Esophagus mucosa (tissue), 1 donor: ENCODE measurements at regions not wholly inside any gene's neighbourhood (a gene's known extent, or its start where the extent isn't known, plus 50 kb on each side); places are given as distances from the start of the nearest gene placed in this dataset.
"Not testable (repeated sequence)": the region's sequence is repeated elsewhere in the genome, so short reads cannot be mapped to it uniquely, and the experiment has no call there.

Experiments
- ATAC-seq: fragments of 200-7000 bp; cut with Tn5 transposase; one replicate; pipeline ENCODE4 v1.9.1; 2020
- donor health status: DM: yes; HTN: yes; CAD: no.

DNA sequence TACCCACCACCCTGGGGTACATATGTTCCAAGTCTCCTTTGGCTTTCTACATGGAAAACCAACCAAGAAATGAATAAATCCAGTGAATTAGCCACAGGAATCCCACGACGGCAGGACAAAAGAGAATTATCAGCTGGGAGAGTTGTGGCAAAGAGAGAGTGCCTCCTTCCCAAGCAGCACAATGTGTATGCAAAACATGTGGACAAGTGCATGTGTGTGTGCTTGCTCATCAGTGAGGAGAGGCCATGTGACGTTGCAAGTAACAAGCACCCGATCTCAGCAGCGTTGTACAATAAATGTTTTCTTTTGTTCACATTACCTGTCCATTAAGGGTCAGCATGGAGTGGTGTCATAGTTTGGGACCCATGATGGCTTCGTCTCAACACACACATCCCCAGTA lies 50.0 kb upstream of the EMX2 start:
- no peak for ATAC-seq

DNA sequence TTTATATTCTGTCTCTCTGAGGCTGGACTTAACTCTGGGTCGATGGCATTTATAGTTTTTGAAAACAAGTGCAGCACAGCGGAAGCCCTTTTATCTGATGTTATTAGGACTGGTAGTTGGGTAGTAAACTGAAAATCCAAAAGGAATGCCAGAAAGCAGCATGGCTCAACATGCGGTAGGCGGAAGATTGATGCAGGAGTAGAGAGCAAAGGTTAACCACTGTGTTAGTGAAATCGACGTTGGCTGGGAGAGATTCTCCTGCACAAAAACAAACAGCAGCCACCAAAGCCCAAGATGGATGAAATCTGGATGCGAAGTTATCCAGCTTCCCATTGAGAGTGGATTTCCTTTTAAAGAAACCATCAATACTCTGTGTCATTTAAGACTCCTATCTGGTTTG lies 54.5 kb upstream of the EMX2 start:
- ATAC-seq = no peak

DNA sequence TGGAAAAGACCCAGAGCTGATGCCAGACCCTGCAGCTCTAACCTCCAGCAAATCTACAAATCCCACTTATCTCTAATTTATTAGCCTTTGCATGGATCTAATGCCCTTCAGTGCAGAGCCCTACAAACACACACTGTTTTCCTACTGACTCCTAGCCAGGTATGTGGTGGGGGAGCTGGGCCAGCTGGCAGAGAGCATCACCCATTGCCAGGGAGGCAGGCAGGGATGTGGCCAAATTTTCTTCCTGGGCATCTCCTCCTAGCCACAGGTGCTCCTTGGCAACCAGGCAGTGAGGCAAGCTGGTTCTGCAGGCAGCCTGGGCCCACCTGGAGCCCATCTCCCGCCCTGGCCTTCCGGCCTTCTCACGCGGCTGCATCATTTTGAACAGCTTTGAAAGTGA lies 55.9 kb upstream of the EMX2 start:
- no peak for ATAC-seq

GRCh38 chr10:117483056-117483590 lies 59.4 kb upstream of the EMX2 start:
- peak; percentile 77 for ATAC-seq

- not testable (repeated sequence) for ATAC-seq
Measured at GRCh38 chr10:117481011-117481410, 61.5 kb upstream of the EMX2 start.

DNA sequence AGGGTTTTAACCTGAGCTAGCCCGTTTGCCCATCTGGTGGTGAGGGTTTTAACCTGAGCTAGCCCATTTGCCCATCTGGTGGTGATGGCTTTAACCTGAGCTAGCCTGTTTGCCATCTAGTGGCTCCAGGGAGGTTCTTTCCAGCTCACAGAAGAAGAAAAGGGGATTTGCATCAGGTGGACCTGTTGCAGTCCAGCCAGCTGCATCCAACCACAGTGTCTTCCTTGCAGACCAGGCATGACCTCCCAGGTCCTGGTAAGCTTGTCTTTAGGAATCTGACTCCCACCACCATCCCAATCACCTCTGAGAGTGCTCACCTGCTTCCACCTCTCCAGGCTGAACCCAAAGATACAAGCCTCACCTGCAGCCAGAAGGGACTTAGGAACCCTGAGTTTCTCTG lies 62.4 kb upstream of the EMX2 start:
- no peak for ATAC-seq

- peak; percentile 73 for ATAC-seq
Measured at GRCh38 chr10:117477961-117478670, 64.4 kb upstream of the EMX2 start.

DNA sequence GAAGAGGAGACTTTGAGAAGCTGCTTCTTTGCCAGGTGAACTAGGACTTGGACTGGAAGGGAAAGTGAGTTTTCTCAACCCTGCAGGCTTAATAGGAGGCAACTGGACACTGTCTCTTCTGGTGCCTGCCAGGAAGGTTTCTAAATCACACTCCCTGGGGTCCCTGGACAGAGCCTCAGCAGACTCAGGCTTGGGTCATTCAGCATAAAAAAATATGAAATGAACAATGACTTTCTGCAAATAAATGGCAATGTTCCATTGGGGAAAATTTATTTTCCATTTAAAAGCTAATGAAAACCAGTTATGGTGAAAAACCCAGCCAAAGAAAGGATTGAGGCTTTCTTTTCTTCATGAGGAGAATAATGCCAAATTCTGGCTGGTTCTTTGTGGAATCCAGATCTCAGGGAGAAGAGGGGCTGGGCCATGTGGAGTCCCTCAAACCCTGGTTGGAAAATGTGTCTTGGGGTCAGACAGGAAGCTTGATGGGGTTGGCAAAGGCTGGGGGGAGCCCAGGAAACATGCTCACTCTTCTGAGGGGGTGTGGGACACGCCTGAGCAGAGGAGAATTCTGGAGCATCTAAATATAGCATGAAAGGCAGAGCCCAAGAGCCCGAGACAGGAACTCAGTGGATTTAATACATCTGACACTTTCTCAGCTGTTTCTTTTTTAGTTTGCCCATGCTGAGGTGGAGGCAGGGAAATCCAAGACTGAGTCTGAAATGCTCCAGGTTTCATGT lies 65.2 kb upstream of the EMX2 start:
- ATAC-seq = no peak

DNA sequence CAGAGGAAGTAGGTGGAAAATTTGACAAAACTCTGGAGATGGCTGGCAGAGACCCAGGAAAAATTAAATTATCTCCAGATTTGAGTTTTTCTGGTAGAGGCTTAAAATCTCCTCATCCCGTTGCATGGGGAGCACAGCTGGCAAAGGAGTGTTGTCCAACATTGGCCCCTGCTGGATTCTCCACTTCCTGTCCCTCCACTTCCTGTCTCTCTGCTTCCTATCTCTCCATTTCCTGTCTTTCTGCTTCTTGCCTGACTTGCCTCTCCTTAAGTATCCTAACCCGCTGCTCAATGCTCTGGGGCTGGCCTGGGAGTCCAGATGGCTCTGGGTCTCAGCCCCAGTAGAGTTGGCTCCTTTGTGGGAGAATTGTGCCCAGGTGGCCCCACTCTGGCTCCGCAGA lies 65.8 kb upstream of the EMX2 start:
- no peak for ATAC-seq

GRCh38 chr10:117476281-117476680 lies 66.3 kb upstream of the EMX2 start:
- no peak for ATAC-seq

GRCh38 chr10:117472872-117473271 lies 69.7 kb upstream of the EMX2 start:
- ATAC-seq = no peak

DNA sequence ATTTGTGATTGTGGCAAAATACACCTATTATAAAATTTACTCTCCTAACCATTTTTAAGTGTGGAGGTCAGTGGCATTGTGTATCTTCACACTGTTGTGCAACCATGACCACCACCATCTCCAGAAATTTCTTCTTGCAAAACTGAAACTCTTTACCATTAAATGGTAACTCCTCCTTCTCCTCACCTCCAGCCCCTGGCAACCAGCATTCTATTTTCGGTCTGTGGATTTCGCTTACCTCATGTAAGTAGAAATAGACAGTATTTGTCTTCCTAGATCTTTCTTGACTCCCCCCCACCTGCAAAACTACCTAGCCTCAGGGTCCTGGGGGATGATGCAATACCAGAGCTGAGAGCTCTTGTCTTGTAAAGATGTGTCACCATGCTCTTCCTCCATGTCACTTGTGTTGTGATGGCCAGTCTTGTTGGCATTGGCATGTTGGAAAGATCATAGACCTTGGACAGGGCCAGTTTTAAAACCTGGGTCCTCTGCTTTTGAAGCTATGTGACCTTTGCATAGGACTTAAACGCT lies 71.1 kb upstream of the EMX2 start:
- no peak for ATAC-seq

DNA sequence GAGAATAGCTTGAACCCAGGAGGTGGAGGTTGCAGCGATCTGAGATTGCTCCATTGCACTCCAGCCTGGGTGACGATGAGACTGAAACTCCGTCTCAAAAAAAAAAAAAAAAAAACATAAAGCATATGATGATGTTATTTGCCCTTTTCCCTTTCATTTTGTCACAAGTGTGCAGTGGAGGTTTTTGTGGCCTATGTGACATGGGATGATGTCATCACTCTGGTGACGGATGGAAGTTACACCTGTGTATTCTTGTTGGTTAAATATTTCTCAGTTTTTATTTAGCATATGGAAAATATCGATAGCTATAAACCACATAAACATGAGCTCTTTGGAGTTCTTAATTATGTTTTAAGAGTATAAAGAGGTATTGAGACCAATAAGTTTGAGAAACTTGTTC lies 71.8 kb upstream of the EMX2 start:
- ATAC-seq = no peak

- no peak for ATAC-seq
Measured at GRCh38 chr10:117468665-117469064, 73.9 kb upstream of the EMX2 start.

DNA sequence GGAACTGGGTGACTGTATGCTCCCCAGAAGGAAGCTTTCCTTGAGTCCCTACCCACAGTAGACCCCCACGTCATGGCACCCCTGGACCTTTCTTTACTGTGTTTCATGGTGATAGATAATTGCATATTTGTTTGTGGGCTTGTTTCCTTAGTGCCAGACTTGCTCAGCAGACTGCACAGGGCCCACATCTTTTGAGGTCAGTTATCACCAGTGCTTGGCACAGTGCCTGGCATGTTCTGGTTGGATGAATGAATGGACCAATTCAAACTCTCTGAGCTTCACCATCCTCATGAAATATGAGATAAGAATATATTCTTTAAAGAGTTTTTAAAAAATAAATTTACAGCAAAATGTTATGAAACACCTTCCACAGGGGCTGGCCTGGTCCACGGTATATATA lies 78.4 kb upstream of the EMX2 start:
- no peak for ATAC-seq

DNA sequence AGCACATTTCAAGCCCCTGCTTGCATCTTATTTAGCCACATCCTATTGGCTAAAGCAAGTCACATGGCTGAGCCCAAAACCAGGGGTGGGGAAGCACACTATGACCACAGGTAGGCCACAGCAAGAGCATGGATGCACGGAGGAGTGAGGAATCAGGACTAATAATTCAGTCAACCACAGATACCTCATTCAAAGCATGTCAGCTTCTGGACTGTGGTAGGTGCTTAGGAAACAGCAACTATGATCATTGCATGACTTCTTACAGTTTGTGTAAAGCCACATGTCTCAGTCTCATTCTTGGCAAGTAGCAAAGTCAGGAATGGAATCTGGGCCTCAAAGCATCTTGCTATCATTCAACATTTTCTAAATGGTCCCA lies 79.0 kb upstream of the EMX2 start:
- no peak for ATAC-seq

DNA sequence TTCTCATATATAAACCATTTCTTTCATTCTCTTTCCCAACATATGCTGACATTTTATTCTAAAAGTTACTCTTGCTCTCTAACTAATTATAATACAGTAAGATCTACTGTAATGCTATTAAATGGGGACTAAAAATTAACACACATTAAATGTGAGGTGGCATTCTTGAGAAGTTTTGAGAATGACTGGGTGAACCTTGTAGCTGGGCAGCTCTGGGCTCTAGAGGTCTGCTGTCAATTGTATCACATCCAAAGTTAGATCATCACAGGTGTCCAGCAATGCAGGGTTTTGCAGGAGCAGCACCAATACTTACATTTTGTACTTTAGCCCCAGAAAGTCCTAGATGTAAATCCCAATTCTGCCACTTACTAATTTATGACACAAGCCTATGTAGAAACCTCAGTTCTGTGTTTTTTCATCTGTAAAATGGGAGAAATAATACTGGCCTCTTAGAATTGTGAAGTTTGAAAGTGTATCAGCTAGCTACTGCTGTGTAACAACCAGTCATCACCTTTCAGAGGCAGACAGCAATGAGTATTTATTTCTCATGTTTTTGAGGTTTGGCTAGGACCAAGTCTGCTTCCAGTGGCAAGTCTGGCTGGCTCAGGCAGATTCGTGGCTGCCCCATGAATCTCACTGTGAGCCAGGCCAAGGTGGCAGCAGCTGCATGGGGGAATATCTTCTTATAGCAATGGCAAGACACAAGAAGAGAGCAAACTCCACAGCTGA lies 79.6 kb upstream of the EMX2 start:
- ATAC-seq = no peak

DNA sequence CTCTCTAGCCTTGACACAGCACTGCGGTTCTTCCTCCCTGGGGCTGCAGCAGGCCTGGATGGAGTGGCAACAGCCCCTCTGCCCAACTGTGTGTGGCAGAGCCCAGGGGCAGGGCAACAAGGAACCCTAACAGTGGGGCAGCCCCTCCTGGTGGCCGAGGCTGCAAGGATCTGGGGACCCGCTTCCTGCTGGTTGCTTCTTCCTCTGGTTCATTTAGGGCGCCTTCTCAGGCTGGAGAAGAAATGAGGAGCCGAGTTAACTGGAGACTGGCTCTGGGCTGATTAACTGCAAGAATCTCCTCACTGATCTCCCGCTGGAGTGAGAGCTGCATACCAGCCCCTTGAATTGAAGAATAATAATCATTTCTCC lies 80.1 kb upstream of the EMX2 start:
- ATAC-seq = peak; percentile 2

GRCh38 chr10:117461766-117462423 lies 80.7 kb upstream of the EMX2 start:
- ATAC-seq = peak; percentile 96

- no peak for ATAC-seq
Measured at GRCh38 chr10:117460846-117461765, 81.4 kb upstream of the EMX2 start.

- no peak for ATAC-seq
Measured at GRCh38 chr10:117458571-117458970, 83.3 kb upstream of the PDZD8 start.

- ATAC-seq = no peak
Measured at GRCh38 chr10:117457932-117458331, 82.7 kb upstream of the PDZD8 start.
